ENCODE measurements at regions not wholly inside any gene's neighbourhood (a gene's known extent, or its start where the extent isn't known, plus 50 kb on each side); places are given as distances from the start of the nearest gene placed in this dataset.

- no peaks in the 10 kb centered on the region for H3K27me3 ChIP-seq (ENCODE audit: insufficient read depth, low read depth, severe bottlenecking)
- no peak overlapping the region for H3K27ac ChIP-seq
Observed at GRCh38 chr3:187974871-187975271, 179.1 kb upstream of the LPP start.

GRCh38 chr3:187975561-187976364, 178.2 kb upstream of the LPP start:
- no peak for TF ChIP-seq CTCF (IDR thresholded peaks at IDR 0.05; ENCODE audit: low read depth, low read length)
- Histone ChIP-seq H3K4me3 (ENCODE audit: low read depth, low read length) (no peak overlapping the region), H3K36me3 (no peaks in the 10 kb centered on the region), H3K27ac (no peak overlapping the region), H3K27me3 (ENCODE audit: insufficient read depth, low read depth, severe bottlenecking) (no peaks in the 10 kb centered on the region), H3K9me3 (ENCODE audit: severe bottlenecking) (no peaks in the 10 kb centered on the region)
- DNase-seq, result no peak

More at GRCh38 chr3:187974871-187975271, 179.1 kb upstream of the LPP start:
- H3K4me3 ChIP-seq (ENCODE audit: low read depth, low read length), result no peak overlapping the region
- H3K36me3 ChIP-seq, result no peaks in the 10 kb centered on the region
- H3K9me3 ChIP-seq (ENCODE audit: severe bottlenecking), result no peaks in the 10 kb centered on the region
- DNase-seq, result no peak
- no peak for TF ChIP-seq CTCF (IDR thresholded peaks at IDR 0.05; ENCODE audit: low read depth, low read length)

GRCh38 chr3:187976365-187976900, 177.5 kb upstream of the LPP start:
- no peaks in the 10 kb centered on the region for H3K36me3 ChIP-seq
- H3K4me3 ChIP-seq (ENCODE audit: low read depth, low read length), result no peak overlapping the region
- no peak overlapping the region for H3K27ac ChIP-seq
- TF ChIP-seq CTCF (IDR thresholded peaks at IDR 0.05; ENCODE audit: low read depth, low read length), result no peak
- DNase-seq, result no peak
- no peaks in the 10 kb centered on the region for H3K27me3 ChIP-seq (ENCODE audit: insufficient read depth, low read depth, severe bottlenecking)
- H3K9me3 ChIP-seq (ENCODE audit: severe bottlenecking), result no peaks in the 10 kb centered on the region

GRCh38 chr3:187977659-187978058, 176.3 kb upstream of the LPP start:
- Histone ChIP-seq H3K9me3 (ENCODE audit: severe bottlenecking) (no peaks in the 10 kb centered on the region), H3K4me3 (ENCODE audit: low read depth, low read length) (no peak overlapping the region), H3K27ac (no peak overlapping the region), H3K36me3 (no peaks in the 10 kb centered on the region), H3K27me3 (ENCODE audit: insufficient read depth, low read depth, severe bottlenecking) (no peaks in the 10 kb centered on the region)
- DNase-seq, result no peak
- no peak for TF ChIP-seq CTCF (IDR thresholded peaks at IDR 0.05; ENCODE audit: low read depth, low read length)

- Histone ChIP-seq H3K4me3 (ENCODE audit: low read depth, low read length) (no peak overlapping the region), H3K36me3 (no peaks in the 10 kb centered on the region), H3K27ac (no peak overlapping the region), H3K9me3 (ENCODE audit: severe bottlenecking) (no peaks in the 10 kb centered on the region), H3K27me3 (ENCODE audit: insufficient read depth, low read depth, severe bottlenecking) (no peaks in the 10 kb centered on the region)
- DNase-seq, result no peak
- TF ChIP-seq CTCF (IDR thresholded peaks at IDR 0.05; ENCODE audit: low read depth, low read length), result no peak
Observed at GRCh38 chr3:187978433-187979011, 175.4 kb upstream of the LPP start.

All from WERI-Rb-1 (cell line).